GM12878 (cell line): ENCODE measurements at regions not wholly inside any gene's neighbourhood (a gene's known extent, or its start where the extent isn't known, plus 50 kb on each side); places are given as distances from the start of the nearest gene placed in this dataset.

Experiments used
- ATAC-seq: fragments of 200-7000 bp; cut with Tn5 transposase; 3 replicates; pipeline ENCODE4 v1.9.1; 2020; ENCODE audit warnings: mild to moderate bottlenecking, moderate library complexity
- BruUV-seq: library from RNA; stranded (reverse); fragments of 400-500 nt; replicated peaks from 2 replicates; lab custom pipeline; 2021; lab: Mats Ljungman, UMichigan
- CTCF ChIA-PET: fragments of 300-600 bp; sonication (Branson Sonifier 250); formaldehyde crosslinking; extraction: SDS; loops from one replicate; lab custom pipeline; 2021; ENCODE audit warnings: inconsistent platforms; lab: Yijun Ruan, JAX
- POLR2A ChIA-PET: fragments of 350-600 bp; formaldehyde crosslinking; extraction: SDS; loops from one replicate; lab custom pipeline; 2021; ENCODE audit warnings: inconsistent platforms; lab: Charles Lee
- RAD21 ChIA-PET: fragments of 300-600 bp; sonication (Branson Sonifier 250); formaldehyde crosslinking; loops from one replicate; lab custom pipeline; 2023; ENCODE audit warnings: antibody characterized with exemption; ENCODE audit not compliant: unreplicated experiment; lab: Charles Lee
- SMC1A ChIA-PET: fragments of 300-600 bp; sonication (Branson Sonifier 250); formaldehyde crosslinking; loops from one replicate; lab custom pipeline; 2023; ENCODE audit not compliant: unreplicated experiment, uncharacterized antibody; lab: Charles Lee
- DNase-seq: peaks from one replicate; pipeline ENCODE4 v3.0.0-alpha.2; 2011; ENCODE audit warnings: low read depth, low spot score
- FAIRE-seq: peaks from 3 replicates; lab custom pipeline; 2011; peaks lifted over from hg19 to GRCh38; lab: Jason Lieb, UNC
- H2AFZ ChIP-seq: 2 replicates; pipeline ENCODE4 v1.6.0; 2011; ENCODE audit warnings: low read depth, low read length, control low read depth; ENCODE audit not compliant: control insufficient read depth
- H3K27ac ChIP-seq: 2 replicates; pipeline ENCODE4 v1.5.1; 2011; ENCODE audit warnings: control low read depth; ENCODE audit not compliant: control insufficient read depth, insufficient read depth
- H3K27me3 ChIP-seq, 2 experiments: replicated peaks in 1 of 2; 2 replicates each; pipeline versions ENCODE4 v1.6.0 to v1.6.1; 2011; ENCODE audit warnings: low read length in 1 of 2; ENCODE audit not compliant: control insufficient read depth in 2 of 2, insufficient read depth in 2 of 2
- H3K36me3 ChIP-seq, 2 experiments: 2 replicates each; pipeline ENCODE4 v1.5.1; 2011; ENCODE audit warnings: low read length in 1 of 2; ENCODE audit not compliant: control insufficient read depth in 2 of 2, insufficient read depth in 2 of 2
- H3K4me1 ChIP-seq: 2 replicates; pipeline ENCODE4 v1.6.1; 2011; ENCODE audit warnings: mild to moderate bottlenecking, low read length, moderate library complexity, mixed read lengths; ENCODE audit not compliant: control insufficient read depth, insufficient read depth
- H3K4me2 ChIP-seq: 2 replicates; pipeline ENCODE4 v1.6.0; 2011; ENCODE audit warnings: control low read depth; ENCODE audit not compliant: control insufficient read depth, insufficient read depth
- H3K4me3 ChIP-seq: fragments of 200-600 bp; sonication (generic); 2 replicates; pipeline ENCODE4 v1.5.1; 2016
- H3K79me2 ChIP-seq: 2 replicates; pipeline ENCODE4 v1.6.0; 2011; ENCODE audit warnings: low read length; ENCODE audit not compliant: control insufficient read depth, insufficient read depth
- H3K9ac ChIP-seq: 2 replicates; pipeline ENCODE4 v1.8.0; 2011; ENCODE audit warnings: low read length, control low read depth, mixed read lengths; ENCODE audit not compliant: control insufficient read depth, insufficient read depth
- H3K9me3 ChIP-seq: replicated peaks from 3 replicates; pipeline ENCODE4 v1.5.1; 2011; ENCODE audit warnings: mild to moderate bottlenecking, low read length; ENCODE audit not compliant: control insufficient read depth, insufficient read depth
- H4K20me1 ChIP-seq: 2 replicates; pipeline ENCODE4 v1.6.0; 2011; ENCODE audit not compliant: control insufficient read depth, insufficient read depth
- LARP7 ChIP-seq: fragments of 450-650 bp; IDR thresholded peaks from 2 replicates; pipeline ENCODE4 v1.6.1; 2017; ENCODE audit warnings: mild to moderate bottlenecking
- NFIC ChIP-seq: IDR thresholded peaks from 2 replicates; pipeline ENCODE4 v1.6.1; 2012; ENCODE audit warnings: low read depth, mild to moderate bottlenecking, inconsistent platforms, low read length, moderate library complexity
- PAX8 ChIP-seq: fragments of 450-650 bp; IDR thresholded peaks from 2 replicates; pipeline ENCODE4 v1.6.1; 2017; ENCODE audit warnings: mild to moderate bottlenecking, moderate library complexity
- RFX5 ChIP-seq: IDR thresholded peaks from 2 replicates; pipeline ENCODE4 v1.6.1; 2011; ENCODE audit warnings: low read depth, low read length, improper control_type of control experiment
- RUNX3 ChIP-seq: IDR thresholded peaks from 2 replicates; pipeline ENCODE4 v1.6.1; 2012; ENCODE audit warnings: low read length, inconsistent platforms
- SMARCA5 ChIP-seq: fragments of 450-650 bp; IDR thresholded peaks from 2 replicates; pipeline ENCODE4 v1.6.1; 2017; ENCODE audit warnings: mild to moderate bottlenecking
- SUPT20H ChIP-seq: IDR thresholded peaks from 2 replicates; pipeline ENCODE4 v1.6.1; 2011; ENCODE audit warnings: low read depth, mild to moderate bottlenecking, low read length, moderate library complexity, borderline replicate concordance; ENCODE audit not compliant: control insufficient read depth
- TBL1XR1 ChIP-seq: IDR thresholded peaks from 2 replicates; pipeline ENCODE4 v1.6.1; 2012; ENCODE audit warnings: low read depth, low read length, improper control_type of control experiment
- ZNF207 ChIP-seq: fragments of 450-650 bp; IDR thresholded peaks from 2 replicates; pipeline ENCODE4 v1.6.1; 2014; ENCODE audit warnings: antibody characterized with exemption, mild to moderate bottlenecking, borderline replicate concordance
- ZNF622 ChIP-seq: fragments of 450-650 bp; IDR thresholded peaks from 2 replicates; pipeline ENCODE4 v1.6.1; 2017; ENCODE audit warnings: mild to moderate bottlenecking, inconsistent platforms
- WGBS: methylation state at CpG from one replicate; pipeline ENCODE4 v1.1.6; 2016; ENCODE audit warnings: low lambda C conversion rate; ENCODE audit not compliant: insufficient replicate concordance, insufficient coverage; ENCODE audit errors: missing lambda C conversion rate; 5-methylcytosine and 5-hydroxymethylcytosine counted together
- in situ Hi-C: fragments of 300-500 bp; cut with MboI; formaldehyde crosslinking; loops from 9 replicates; pipeline ENCODE4 v1.14.3; 2018; ENCODE audit warnings: mixed read lengths
- intact Hi-C: fragments of 100-400 bp; cut with micrococcal nuclease; formaldehyde crosslinking; loops from one replicate; pipeline ENCODE4 v1.14.2; 2022; ENCODE audit not compliant: unreplicated experiment
- TF ChIP-seq, protein P1 (sequence below): fragments of 450-650 bp; formaldehyde crosslinking; IDR thresholded peaks from 2 replicates; pipeline ENCODE4 v1.4.0; 2022; ENCODE audit warnings: mild to moderate bottlenecking, moderate library complexity
- TF ChIP-seq, protein P2 (sequence below): IDR thresholded peaks from 2 replicates; pipeline ENCODE4 v1.6.1; 2011; ENCODE audit warnings: borderline replicate concordance, low read depth, mild to moderate bottlenecking, moderate library complexity, mixed read lengths, low read length; ENCODE audit not compliant: insufficient read depth; ENCODE audit errors: extremely low read length
- TF ChIP-seq, protein P3 (sequence below): fragments of 450-650 bp; IDR thresholded peaks from 2 replicates; pipeline ENCODE4 v1.6.1; 2014; ENCODE audit warnings: mild to moderate bottlenecking
- TF ChIP-seq, protein P4 (sequence below): fragments of 450-650 bp; IDR thresholded peaks from 2 replicates; pipeline ENCODE4 v1.6.1; 2017; ENCODE audit warnings: mild to moderate bottlenecking
- TF ChIP-seq, protein P5 (sequence below): IDR thresholded peaks from 2 replicates; pipeline ENCODE4 v1.6.1; 2012; ENCODE audit warnings: low read depth, low read length, improper control_type of control experiment
- TF ChIP-seq, protein P6 (sequence below): IDR thresholded peaks from 2 replicates; pipeline ENCODE4 v1.6.1; 2012; ENCODE audit warnings: low read length, inconsistent platforms

DNA sequence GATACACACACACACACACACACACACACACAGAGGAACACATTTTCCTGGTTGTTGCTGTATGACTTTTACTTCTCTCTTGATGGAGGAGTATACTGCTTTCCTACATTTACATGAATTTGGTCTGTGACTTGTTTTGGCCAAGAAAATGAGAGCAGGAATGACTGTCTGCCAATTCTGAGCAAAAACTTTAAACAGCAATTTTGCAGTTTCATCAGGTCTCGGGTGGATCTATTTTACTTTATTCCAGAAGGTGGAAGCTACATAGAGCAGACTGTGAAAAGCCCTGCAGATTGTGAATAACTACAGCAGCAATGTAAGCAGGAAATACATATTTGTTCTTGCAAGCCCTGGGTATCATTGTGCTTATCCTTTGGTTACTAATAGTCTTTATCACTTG lies 1350.0 kb upstream of the EPHA6 start:
- no TSS peak for BruUV-seq
- FAIRE-seq, result no peak
- Histone ChIP-seq H3K27ac (no peak overlapping the region), H3K36me3 (no peaks in the 10 kb centered on the region), H3K79me2 (no peaks in the 10 kb centered on the region), H3K4me2 (no peak overlapping the region), H3K4me1 (no peaks in the 10 kb centered on the region), H3K9me3 (no peaks in the 10 kb centered on the region), H3K27me3 (no peaks in the 10 kb centered on the region), H4K20me1 (no peaks in the 10 kb centered on the region), H3K4me3 (no peak overlapping the region), H2AFZ (no peak overlapping the region), H3K9ac (no peak overlapping the region)
- 0% methylated on average over 1 of the region's 1 CpG for WGBS
- POLR2A ChIA-PET, result no interaction called here
- CTCF ChIA-PET, result no interaction called here
- SMC1A ChIA-PET, result no interaction called here
- no peak for DNase-seq
- in situ Hi-C loops, result no loop called here
- RAD21 ChIA-PET, result no interaction called here
- TF ChIP-seq RUNX3, result no peak
- no peak for TF ChIP-seq LARP7
- TF ChIP-seq TBL1XR1, result no peak
- TF ChIP-seq, protein P1, sequence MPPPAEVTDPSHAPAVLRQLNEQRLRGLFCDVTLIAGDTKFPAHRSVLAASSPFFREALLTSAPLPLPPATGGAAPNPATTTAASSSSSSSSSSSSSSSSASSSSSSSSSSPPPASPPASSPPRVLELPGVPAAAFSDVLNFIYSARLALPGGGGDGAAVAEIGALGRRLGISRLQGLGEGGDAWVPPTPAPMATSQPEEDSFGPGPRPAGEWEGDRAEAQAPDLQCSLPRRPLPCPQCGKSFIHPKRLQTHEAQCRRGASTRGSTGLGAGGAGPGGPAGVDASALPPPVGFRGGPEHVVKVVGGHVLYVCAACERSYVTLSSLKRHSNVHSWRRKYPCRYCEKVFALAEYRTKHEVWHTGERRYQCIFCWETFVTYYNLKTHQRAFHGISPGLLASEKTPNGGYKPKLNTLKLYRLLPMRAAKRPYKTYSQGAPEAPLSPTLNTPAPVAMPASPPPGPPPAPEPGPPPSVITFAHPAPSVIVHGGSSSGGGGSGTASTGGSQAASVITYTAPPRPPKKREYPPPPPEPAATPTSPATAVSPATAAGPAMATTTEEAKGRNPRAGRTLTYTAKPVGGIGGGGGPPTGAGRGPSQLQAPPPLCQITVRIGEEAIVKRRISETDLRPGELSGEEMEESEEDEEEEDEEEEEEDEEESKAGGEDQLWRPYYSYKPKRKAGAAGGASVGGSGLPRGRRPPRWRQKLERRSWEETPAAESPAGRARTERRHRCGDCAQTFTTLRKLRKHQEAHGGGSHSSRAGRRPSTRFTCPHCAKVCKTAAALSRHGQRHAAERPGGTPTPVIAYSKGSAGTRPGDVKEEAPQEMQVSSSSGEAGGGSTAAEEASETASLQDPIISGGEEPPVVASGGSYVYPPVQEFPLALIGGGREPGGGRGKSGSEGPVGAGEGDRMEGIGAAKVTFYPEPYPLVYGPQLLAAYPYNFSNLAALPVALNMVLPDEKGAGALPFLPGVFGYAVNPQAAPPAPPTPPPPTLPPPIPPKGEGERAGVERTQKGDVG (CRISPR knock-in tag), result no peak
- TF ChIP-seq, protein P2, sequence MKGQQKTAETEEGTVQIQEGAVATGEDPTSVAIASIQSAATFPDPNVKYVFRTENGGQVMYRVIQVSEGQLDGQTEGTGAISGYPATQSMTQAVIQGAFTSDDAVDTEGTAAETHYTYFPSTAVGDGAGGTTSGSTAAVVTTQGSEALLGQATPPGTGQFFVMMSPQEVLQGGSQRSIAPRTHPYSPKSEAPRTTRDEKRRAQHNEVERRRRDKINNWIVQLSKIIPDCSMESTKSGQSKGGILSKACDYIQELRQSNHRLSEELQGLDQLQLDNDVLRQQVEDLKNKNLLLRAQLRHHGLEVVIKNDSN, result no peak
- no peak for TF ChIP-seq PAX8
- no peak for TF ChIP-seq ZNF622
- TF ChIP-seq, protein P3, sequence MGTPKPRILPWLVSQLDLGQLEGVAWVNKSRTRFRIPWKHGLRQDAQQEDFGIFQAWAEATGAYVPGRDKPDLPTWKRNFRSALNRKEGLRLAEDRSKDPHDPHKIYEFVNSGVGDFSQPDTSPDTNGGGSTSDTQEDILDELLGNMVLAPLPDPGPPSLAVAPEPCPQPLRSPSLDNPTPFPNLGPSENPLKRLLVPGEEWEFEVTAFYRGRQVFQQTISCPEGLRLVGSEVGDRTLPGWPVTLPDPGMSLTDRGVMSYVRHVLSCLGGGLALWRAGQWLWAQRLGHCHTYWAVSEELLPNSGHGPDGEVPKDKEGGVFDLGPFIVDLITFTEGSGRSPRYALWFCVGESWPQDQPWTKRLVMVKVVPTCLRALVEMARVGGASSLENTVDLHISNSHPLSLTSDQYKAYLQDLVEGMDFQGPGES, result no peak
- TF ChIP-seq RFX5, result no peak
- TF ChIP-seq SMARCA5, result no peak
- no peak for TF ChIP-seq ZNF207
- no peak for TF ChIP-seq SUPT20H
- TF ChIP-seq, protein P4, sequence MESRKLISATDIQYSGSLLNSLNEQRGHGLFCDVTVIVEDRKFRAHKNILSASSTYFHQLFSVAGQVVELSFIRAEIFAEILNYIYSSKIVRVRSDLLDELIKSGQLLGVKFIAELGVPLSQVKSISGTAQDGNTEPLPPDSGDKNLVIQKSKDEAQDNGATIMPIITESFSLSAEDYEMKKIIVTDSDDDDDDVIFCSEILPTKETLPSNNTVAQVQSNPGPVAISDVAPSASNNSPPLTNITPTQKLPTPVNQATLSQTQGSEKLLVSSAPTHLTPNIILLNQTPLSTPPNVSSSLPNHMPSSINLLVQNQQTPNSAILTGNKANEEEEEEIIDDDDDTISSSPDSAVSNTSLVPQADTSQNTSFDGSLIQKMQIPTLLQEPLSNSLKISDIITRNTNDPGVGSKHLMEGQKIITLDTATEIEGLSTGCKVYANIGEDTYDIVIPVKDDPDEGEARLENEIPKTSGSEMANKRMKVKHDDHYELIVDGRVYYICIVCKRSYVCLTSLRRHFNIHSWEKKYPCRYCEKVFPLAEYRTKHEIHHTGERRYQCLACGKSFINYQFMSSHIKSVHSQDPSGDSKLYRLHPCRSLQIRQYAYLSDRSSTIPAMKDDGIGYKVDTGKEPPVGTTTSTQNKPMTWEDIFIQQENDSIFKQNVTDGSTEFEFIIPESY, result no peak
- no peak for TF ChIP-seq NFIC
- TF ChIP-seq, protein P5, sequence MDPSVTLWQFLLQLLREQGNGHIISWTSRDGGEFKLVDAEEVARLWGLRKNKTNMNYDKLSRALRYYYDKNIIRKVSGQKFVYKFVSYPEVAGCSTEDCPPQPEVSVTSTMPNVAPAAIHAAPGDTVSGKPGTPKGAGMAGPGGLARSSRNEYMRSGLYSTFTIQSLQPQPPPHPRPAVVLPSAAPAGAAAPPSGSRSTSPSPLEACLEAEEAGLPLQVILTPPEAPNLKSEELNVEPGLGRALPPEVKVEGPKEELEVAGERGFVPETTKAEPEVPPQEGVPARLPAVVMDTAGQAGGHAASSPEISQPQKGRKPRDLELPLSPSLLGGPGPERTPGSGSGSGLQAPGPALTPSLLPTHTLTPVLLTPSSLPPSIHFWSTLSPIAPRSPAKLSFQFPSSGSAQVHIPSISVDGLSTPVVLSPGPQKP, result no peak
- TF ChIP-seq, protein P6, sequence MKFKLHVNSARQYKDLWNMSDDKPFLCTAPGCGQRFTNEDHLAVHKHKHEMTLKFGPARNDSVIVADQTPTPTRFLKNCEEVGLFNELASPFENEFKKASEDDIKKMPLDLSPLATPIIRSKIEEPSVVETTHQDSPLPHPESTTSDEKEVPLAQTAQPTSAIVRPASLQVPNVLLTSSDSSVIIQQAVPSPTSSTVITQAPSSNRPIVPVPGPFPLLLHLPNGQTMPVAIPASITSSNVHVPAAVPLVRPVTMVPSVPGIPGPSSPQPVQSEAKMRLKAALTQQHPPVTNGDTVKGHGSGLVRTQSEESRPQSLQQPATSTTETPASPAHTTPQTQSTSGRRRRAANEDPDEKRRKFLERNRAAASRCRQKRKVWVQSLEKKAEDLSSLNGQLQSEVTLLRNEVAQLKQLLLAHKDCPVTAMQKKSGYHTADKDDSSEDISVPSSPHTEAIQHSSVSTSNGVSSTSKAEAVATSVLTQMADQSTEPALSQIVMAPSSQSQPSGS, result no peak
- intact Hi-C loops, result no loop called here
- ATAC-seq, result no peak
